ENCODE measurements at regions not wholly inside any gene's neighbourhood (a gene's known extent, or its start where the extent isn't known, plus 50 kb on each side); places are given as distances from the start of the nearest gene placed in this dataset.

DNA sequence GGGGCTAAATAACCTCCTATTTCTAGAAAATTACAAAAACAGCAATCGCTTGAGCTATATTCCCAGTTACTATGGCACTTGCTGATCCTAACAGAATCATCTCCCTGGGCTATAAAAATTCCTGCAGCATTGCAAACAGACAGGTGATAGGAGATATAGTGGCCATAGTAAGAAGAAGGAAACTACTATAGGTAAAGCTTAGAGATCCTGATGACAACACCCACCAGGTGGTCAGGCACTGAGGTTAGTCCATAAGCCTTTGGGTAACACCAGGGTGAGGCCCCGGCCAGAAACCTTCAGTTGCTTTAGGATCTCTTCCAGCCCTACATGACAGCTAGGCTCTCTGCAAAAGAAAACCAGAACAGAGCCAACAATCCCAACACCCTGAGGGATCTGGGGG lies 197.9 kb upstream of the PPP1R2C start:
- Mint-ChIP-seq H3K4me1 (ENCODE audit: unreplicated experiment) (peaks cover 4% of the 10 kb centered on the region), H3K27me3 (ENCODE audit: unreplicated experiment) (no peaks in the 10 kb centered on the region), H3K4me3 (ENCODE audit: unreplicated experiment) (no peak overlapping the region), H3K9me3 (ENCODE audit: unreplicated experiment) (no peaks in the 10 kb centered on the region), H3K36me3 (ENCODE audit: low read depth, unreplicated experiment) (no peaks in the 10 kb centered on the region), H3K27ac (ENCODE audit: unreplicated experiment) (no peak overlapping the region)
- no peak for DNase-seq (ENCODE audit: low spot score)
- TF ChIP-seq, protein P1, sequence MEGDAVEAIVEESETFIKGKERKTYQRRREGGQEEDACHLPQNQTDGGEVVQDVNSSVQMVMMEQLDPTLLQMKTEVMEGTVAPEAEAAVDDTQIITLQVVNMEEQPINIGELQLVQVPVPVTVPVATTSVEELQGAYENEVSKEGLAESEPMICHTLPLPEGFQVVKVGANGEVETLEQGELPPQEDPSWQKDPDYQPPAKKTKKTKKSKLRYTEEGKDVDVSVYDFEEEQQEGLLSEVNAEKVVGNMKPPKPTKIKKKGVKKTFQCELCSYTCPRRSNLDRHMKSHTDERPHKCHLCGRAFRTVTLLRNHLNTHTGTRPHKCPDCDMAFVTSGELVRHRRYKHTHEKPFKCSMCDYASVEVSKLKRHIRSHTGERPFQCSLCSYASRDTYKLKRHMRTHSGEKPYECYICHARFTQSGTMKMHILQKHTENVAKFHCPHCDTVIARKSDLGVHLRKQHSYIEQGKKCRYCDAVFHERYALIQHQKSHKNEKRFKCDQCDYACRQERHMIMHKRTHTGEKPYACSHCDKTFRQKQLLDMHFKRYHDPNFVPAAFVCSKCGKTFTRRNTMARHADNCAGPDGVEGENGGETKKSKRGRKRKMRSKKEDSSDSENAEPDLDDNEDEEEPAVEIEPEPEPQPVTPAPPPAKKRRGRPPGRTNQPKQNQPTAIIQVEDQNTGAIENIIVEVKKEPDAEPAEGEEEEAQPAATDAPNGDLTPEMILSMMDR (IDR thresholded peaks at IDR 0.05; ENCODE audit: unreplicated experiment), result no peak

DNA sequence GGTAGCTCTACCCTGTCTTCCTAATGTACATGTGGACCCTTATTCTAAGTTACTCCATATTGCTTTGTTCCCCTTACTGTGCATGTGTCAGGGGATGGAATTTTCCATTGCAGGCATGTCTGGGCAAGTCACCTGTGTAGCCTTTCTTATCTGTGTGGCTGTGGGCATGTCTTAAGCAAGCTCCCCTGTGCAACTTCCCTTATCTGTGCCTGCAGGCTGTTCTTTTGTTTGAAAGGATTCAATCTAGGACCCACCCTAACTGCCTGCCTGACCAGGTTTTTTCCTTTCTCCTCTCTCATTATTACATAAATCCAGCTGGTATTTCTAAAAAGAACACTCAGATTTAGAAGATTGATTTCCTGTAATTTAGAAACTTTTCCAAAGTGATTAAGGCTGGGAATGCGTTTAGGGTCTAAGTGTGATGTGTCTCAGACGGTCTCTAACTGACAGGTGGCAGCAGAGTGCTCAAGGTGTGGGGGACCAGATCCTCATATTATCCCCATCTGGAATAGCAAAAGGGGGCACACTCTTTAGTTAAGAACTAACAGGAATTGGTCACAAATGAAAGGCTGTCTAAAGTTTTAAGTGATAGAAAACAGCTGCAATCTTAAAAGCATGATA lies 198.9 kb upstream of the PPP1R2C start:
- DNase-seq (ENCODE audit: low spot score), result no peak
- Mint-ChIP-seq H3K9me3 (ENCODE audit: unreplicated experiment) (no peaks in the 10 kb centered on the region), H3K4me3 (ENCODE audit: unreplicated experiment) (no peak overlapping the region), H3K4me1 (ENCODE audit: unreplicated experiment) (peaks cover 4% of the 10 kb centered on the region), H3K27ac (ENCODE audit: unreplicated experiment) (no peak overlapping the region), H3K27me3 (ENCODE audit: unreplicated experiment) (no peaks in the 10 kb centered on the region), H3K36me3 (ENCODE audit: low read depth, unreplicated experiment) (no peaks in the 10 kb centered on the region)
- TF ChIP-seq, protein P1 (IDR thresholded peaks at IDR 0.05; ENCODE audit: unreplicated experiment), result no peak

DNA sequence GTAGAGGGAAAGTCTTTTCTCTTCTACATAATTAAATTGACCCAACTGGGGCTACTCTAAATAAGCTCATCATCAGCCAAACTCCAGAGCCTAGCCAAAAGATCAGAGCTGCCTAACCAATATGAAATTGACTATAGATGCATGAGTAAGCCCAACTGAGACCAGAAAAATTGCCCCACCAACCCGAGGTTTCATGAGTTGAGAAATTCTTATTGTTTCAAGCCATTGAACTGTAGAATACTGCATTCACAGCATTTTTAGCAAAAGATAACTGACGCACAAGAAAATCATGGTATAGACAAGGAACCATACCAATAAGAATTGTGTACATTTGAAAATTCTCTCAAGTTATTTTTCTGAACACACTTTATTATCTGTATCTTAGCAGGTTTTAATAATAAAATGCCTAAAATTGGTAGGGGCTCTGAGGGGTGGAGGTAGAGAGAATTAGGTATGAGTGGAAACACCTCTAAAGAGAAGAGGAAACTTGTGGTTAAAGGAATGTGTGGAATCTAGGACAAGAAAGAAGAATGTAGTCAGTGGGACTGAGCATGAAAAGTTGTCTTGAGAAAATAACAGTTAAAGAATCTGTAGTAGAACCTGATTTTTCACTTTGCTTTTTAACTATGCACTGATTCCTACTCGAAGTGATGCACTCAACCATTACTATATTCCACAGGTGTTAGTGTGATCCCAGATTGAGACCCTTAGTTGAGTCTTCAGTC lies 200.9 kb upstream of the PPP1R2C start:
- DNase-seq (ENCODE audit: low spot score), result no peak
- TF ChIP-seq, protein P1 (IDR thresholded peaks at IDR 0.05; ENCODE audit: unreplicated experiment), result no peak
- Mint-ChIP-seq H3K4me3 (ENCODE audit: unreplicated experiment) (no peak overlapping the region), H3K4me1 (ENCODE audit: unreplicated experiment) (peaks cover 4% of the 10 kb centered on the region), H3K27ac (ENCODE audit: unreplicated experiment) (peak overlapping the region; percentile 75), H3K9me3 (ENCODE audit: unreplicated experiment) (no peaks in the 10 kb centered on the region), H3K27me3 (ENCODE audit: unreplicated experiment) (no peaks in the 10 kb centered on the region), H3K36me3 (ENCODE audit: low read depth, unreplicated experiment) (no peaks in the 10 kb centered on the region)

DNA sequence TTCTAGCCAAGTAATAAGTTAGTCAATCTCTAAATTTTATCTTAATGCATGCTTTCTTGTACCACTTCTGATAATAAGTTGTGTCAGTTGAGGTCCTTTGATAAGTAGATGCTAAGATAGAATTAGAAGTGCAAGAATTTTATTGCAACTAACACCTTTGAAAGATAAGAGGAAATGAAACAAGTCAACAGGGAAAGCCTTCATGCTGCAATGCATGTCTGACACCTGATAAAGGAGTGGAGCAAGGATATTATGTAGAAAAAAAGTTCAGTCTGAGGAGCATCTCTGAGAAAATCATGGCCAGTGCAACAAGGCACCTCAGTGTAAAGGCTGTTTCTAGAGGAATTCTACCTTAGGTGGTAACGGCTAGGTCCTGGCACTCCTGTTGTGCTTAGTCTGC lies 210.7 kb upstream of the PPP1R2C start:
- Mint-ChIP-seq H3K9me3 (ENCODE audit: unreplicated experiment) (no peaks in the 10 kb centered on the region), H3K27me3 (ENCODE audit: unreplicated experiment) (no peaks in the 10 kb centered on the region), H3K27ac (ENCODE audit: unreplicated experiment) (no peak overlapping the region)

More for the DNA sequence above, 210.7 kb upstream of the PPP1R2C start:
- Mint-ChIP-seq H3K4me3 (ENCODE audit: unreplicated experiment) (no peak overlapping the region), H3K36me3 (ENCODE audit: low read depth, unreplicated experiment) (no peaks in the 10 kb centered on the region), H3K4me1 (ENCODE audit: unreplicated experiment) (peaks cover 6% of the 10 kb centered on the region)
- DNase-seq (ENCODE audit: low spot score), result no peak
- TF ChIP-seq, protein P1 (IDR thresholded peaks at IDR 0.05; ENCODE audit: unreplicated experiment), result no peak

All from endothelial cell (in vitro differentiated cells).